H9 (cell line): ENCODE measurements at regions not wholly inside any gene's neighbourhood (a gene's known extent, or its start where the extent isn't known, plus 50 kb on each side); places are given as distances from the start of the nearest gene placed in this dataset.

ENCODE experiments used
- DNase-seq: peaks from one replicate; pipeline ENCODE4 v3.0.0-alpha.2; 2017
- H2AFZ ChIP-seq: one replicate; pipeline ENCODE4 v1.6.1; 2013; ENCODE audit warnings: mild to moderate bottlenecking, low read length, control low read depth, moderate library complexity
- H2AK5ac ChIP-seq: 2 replicates; pipeline ENCODE4 v1.6.1; 2013; ENCODE audit warnings: low read length, control low read depth, mixed read lengths; ENCODE audit not compliant: insufficient read length
- H2BK120ac ChIP-seq: one replicate; pipeline ENCODE4 v1.6.1; 2013; ENCODE audit warnings: low read depth, mild to moderate bottlenecking, low read length, control low read depth, inconsistent platforms; ENCODE audit not compliant: poor library complexity, severe bottlenecking
- H2BK12ac ChIP-seq: 2 replicates; pipeline ENCODE4 v1.6.1; 2013; ENCODE audit warnings: low read length, control low read depth, mixed read lengths, low read depth; ENCODE audit not compliant: insufficient read length
- H2BK15ac ChIP-seq: 2 replicates; pipeline ENCODE4 v1.6.1; 2013; ENCODE audit warnings: low read depth, low read length, control low read depth
- H2BK20ac ChIP-seq: one replicate; pipeline ENCODE4 v1.6.1; 2013; ENCODE audit warnings: low read depth, mild to moderate bottlenecking, low read length, control low read depth, inconsistent platforms; ENCODE audit not compliant: poor library complexity, severe bottlenecking
- H2BK5ac ChIP-seq: 2 replicates; pipeline ENCODE4 v1.6.1; 2013; ENCODE audit warnings: low read length, control low read depth, mixed read lengths; ENCODE audit not compliant: insufficient read length
- H3K14ac ChIP-seq: 2 replicates; pipeline ENCODE4 v1.6.1; 2013; ENCODE audit warnings: low read length, control low read depth; ENCODE audit not compliant: insufficient read depth
- H3K18ac ChIP-seq: 2 replicates; pipeline ENCODE4 v1.6.1; 2013; ENCODE audit warnings: low read depth, mild to moderate bottlenecking, mixed read lengths, low read length, control low read depth; ENCODE audit not compliant: insufficient read length
- H3K23ac ChIP-seq: 2 replicates; pipeline ENCODE4 v1.6.1; 2013; ENCODE audit warnings: low read length, control low read depth, mixed read lengths, low read depth; ENCODE audit not compliant: insufficient read length
- H3K23me2 ChIP-seq: 2 replicates; pipeline ENCODE4 v1.6.1; 2013; ENCODE audit warnings: low read depth, mild to moderate bottlenecking, mixed read lengths, low read length, control low read depth; ENCODE audit not compliant: insufficient read length, poor library complexity, severe bottlenecking
- H3K27ac ChIP-seq: 2 replicates; pipeline ENCODE4 v1.5.1; 2013; ENCODE audit warnings: low read length, control low read depth, mixed read lengths, low read depth; ENCODE audit not compliant: insufficient read length
- H3K27me3 ChIP-seq: 2 replicates; pipeline ENCODE4 v1.6.1; 2013; ENCODE audit warnings: low read length, control low read depth, inconsistent platforms; ENCODE audit not compliant: insufficient read depth
- H3K4ac ChIP-seq: 2 replicates; pipeline ENCODE4 v1.6.1; 2013; ENCODE audit warnings: low read depth, mild to moderate bottlenecking, control low read depth, inconsistent platforms, low read length, moderate library complexity
- H3K4me1 ChIP-seq: 2 replicates; pipeline ENCODE4 v1.6.1; 2013; ENCODE audit warnings: low read length, control low read depth, inconsistent platforms; ENCODE audit not compliant: insufficient read depth
- H3K4me2 ChIP-seq: 2 replicates; pipeline ENCODE4 v1.6.1; 2013; ENCODE audit warnings: low read length, control low read depth, mixed read lengths; ENCODE audit not compliant: insufficient read length, insufficient read depth
- H3K56ac ChIP-seq: 2 replicates; pipeline ENCODE4 v1.6.1; 2013; ENCODE audit warnings: low read depth, mild to moderate bottlenecking, mixed read lengths, low read length, control low read depth; ENCODE audit not compliant: insufficient read length
- H3K79me1 ChIP-seq: 2 replicates; pipeline ENCODE4 v1.6.1; 2013; ENCODE audit warnings: low read depth, mild to moderate bottlenecking, moderate library complexity, low read length, control low read depth, inconsistent platforms; ENCODE audit not compliant: insufficient read depth, poor library complexity, severe bottlenecking
- H3K79me2 ChIP-seq: 2 replicates; pipeline ENCODE4 v1.6.1; 2013; ENCODE audit warnings: low read length, control low read depth, inconsistent platforms; ENCODE audit not compliant: insufficient read depth
- H3K9ac ChIP-seq: 2 replicates; pipeline ENCODE4 v1.6.1; 2013; ENCODE audit warnings: low read length, control low read depth, mixed read lengths; ENCODE audit not compliant: insufficient read length; ENCODE audit errors: extremely low read depth
- H3K9me3 ChIP-seq: one replicate; pipeline ENCODE4 v1.6.1; 2013; ENCODE audit warnings: low read depth, low read length, inconsistent platforms; ENCODE audit not compliant: control insufficient read depth
- H3T11ph ChIP-seq: one replicate; pipeline ENCODE4 v1.6.1; 2013; ENCODE audit warnings: mild to moderate bottlenecking, low read length, control low read depth, inconsistent platforms
- H4K20me1 ChIP-seq: one replicate; pipeline ENCODE4 v1.6.1; 2013; ENCODE audit not compliant: control insufficient read depth, insufficient read length, insufficient read depth
- H4K5ac ChIP-seq: 2 replicates; pipeline ENCODE4 v1.6.1; 2013; ENCODE audit warnings: low read depth, mild to moderate bottlenecking, mixed read lengths, low read length, control low read depth; ENCODE audit not compliant: insufficient read length
- H4K8ac ChIP-seq: replicated peaks from 2 replicates; pipeline ENCODE4 v1.6.1; 2013; ENCODE audit warnings: low read length, control low read depth, mixed read lengths, low read depth; ENCODE audit not compliant: insufficient read length
- H4K91ac ChIP-seq: 2 replicates; pipeline ENCODE4 v1.6.1; 2013; ENCODE audit warnings: low read depth, mild to moderate bottlenecking, moderate library complexity, mixed read lengths, low read length, control low read depth; ENCODE audit not compliant: insufficient read length
- H3K27ac Mint-ChIP-seq, 3 experiments: 2 replicates in 2 of 3; 3 replicates in 1 of 3; pipeline ENCODE4 v1.8.0; 2020 to 2021; ENCODE audit warnings: mixed read lengths in 3 of 3, mild to moderate bottlenecking in 1 of 3, moderate library complexity in 1 of 3
- H3K27me3 Mint-ChIP-seq: 2 replicates; pipeline ENCODE4 v1.8.0; 2021; ENCODE audit warnings: low read depth, mild to moderate bottlenecking, moderate library complexity, mixed read lengths
- H3K36me3 Mint-ChIP-seq, 3 experiments: 2 replicates in 2 of 3; 3 replicates in 1 of 3; pipeline ENCODE4 v1.8.0; 2020 to 2021; ENCODE audit warnings: low read depth in 3 of 3, mixed read lengths in 3 of 3; ENCODE audit not compliant: insufficient read depth in 1 of 3
- H3K4me1 Mint-ChIP-seq, 2 experiments: 2 replicates each; pipeline ENCODE4 v1.8.0; 2020; ENCODE audit warnings: mixed read lengths in 2 of 2
- H3K4me3 Mint-ChIP-seq, 2 experiments: 2 replicates in 1 of 2; 3 replicates in 1 of 2; pipeline ENCODE4 v1.8.0; 2020 to 2021; ENCODE audit warnings: mild to moderate bottlenecking in 2 of 2, mixed read lengths in 2 of 2, moderate library complexity in 1 of 2
- H3K9me3 Mint-ChIP-seq, 2 experiments: 2 replicates in 1 of 2; 3 replicates in 1 of 2; pipeline ENCODE4 v1.8.0; 2020; ENCODE audit warnings: mild to moderate bottlenecking in 2 of 2, mixed read lengths in 2 of 2, moderate library complexity in 1 of 2
- WGBS: extraction: QIAGEN DNeasy Blood & Tissue Kit; methylation state at CpG from one replicate; pipeline ENCODE4 v1.1.7; 2013; ENCODE audit warnings: missing lambda C conversion rate, low lambda C conversion rate, mixed read lengths; ENCODE audit not compliant: insufficient read length; ENCODE audit errors: extremely low coverage; 5-methylcytosine and 5-hydroxymethylcytosine counted together
- TF ChIP-seq, protein P1 (sequence below): fragments of 200-600 bp; sonication (generic); conservative IDR thresholded peaks from 3 replicates; pipeline ENCODE4 v1.8.0; 2021; ENCODE audit warnings: antibody characterized with exemption, mild to moderate bottlenecking

GRCh38 chr17:73731733-73732132 lies 87.5 kb upstream of the SDK2 start:
- Histone ChIP-seq H3K4ac (no peak overlapping the region), H3K27ac (no peak overlapping the region), H3K4me1 (no peaks in the 10 kb centered on the region; the same call in 1 of the 2 replicates), H4K91ac (no peak overlapping the region), H3K79me2 (no peaks in the 10 kb centered on the region), H2BK120ac (no peak overlapping the region), H3K9me3 (no peaks in the 10 kb centered on the region), H4K20me1 (no peaks in the 10 kb centered on the region), H4K8ac (no peak overlapping the region), H2BK5ac (no peak overlapping the region), H3K27me3 (no peaks in the 10 kb centered on the region), H3K14ac (no peak overlapping the region), H2BK20ac (no peak overlapping the region), H3K9ac (no peak overlapping the region), H3K18ac (no peak overlapping the region), H2AK5ac (no peak overlapping the region), H4K5ac (no peak overlapping the region), H2BK15ac (no peak overlapping the region), H3K23ac (no peak overlapping the region), H2BK12ac (no peak overlapping the region), H3K23me2 (no peaks in the 10 kb centered on the region), H2AFZ (no peak overlapping the region), H3K4me2 (no peak overlapping the region), H3K79me1 (no peaks in the 10 kb centered on the region), H3K56ac (no peak overlapping the region), H3T11ph (no peak overlapping the region)
- no peak for DNase-seq
- H3K9me3 Mint-ChIP-seq = peaks cover 21 to 22% of the 10 kb centered on the region in 2 experiments
- peaks cover 0 to 11% (median 5%) of the 10 kb centered on the region in 3 experiments; a peak in 2 of 7 replicates for H3K36me3 Mint-ChIP-seq
- no peak overlapping the region for H3K4me3 Mint-ChIP-seq
- no CpG with 5 or more reads among the region's 10 CpGs for WGBS
- no peak overlapping the region for H3K27ac Mint-ChIP-seq
- peaks cover 25 to 26% of the 10 kb centered on the region in 2 experiments for H3K4me1 Mint-ChIP-seq
- H3K27me3 Mint-ChIP-seq = peaks cover 65% of the 10 kb centered on the region
- TF ChIP-seq, protein P1, sequence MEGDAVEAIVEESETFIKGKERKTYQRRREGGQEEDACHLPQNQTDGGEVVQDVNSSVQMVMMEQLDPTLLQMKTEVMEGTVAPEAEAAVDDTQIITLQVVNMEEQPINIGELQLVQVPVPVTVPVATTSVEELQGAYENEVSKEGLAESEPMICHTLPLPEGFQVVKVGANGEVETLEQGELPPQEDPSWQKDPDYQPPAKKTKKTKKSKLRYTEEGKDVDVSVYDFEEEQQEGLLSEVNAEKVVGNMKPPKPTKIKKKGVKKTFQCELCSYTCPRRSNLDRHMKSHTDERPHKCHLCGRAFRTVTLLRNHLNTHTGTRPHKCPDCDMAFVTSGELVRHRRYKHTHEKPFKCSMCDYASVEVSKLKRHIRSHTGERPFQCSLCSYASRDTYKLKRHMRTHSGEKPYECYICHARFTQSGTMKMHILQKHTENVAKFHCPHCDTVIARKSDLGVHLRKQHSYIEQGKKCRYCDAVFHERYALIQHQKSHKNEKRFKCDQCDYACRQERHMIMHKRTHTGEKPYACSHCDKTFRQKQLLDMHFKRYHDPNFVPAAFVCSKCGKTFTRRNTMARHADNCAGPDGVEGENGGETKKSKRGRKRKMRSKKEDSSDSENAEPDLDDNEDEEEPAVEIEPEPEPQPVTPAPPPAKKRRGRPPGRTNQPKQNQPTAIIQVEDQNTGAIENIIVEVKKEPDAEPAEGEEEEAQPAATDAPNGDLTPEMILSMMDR = no peak
